Natural killer cell (primary cell): ENCODE measurements at regions not wholly inside any gene's neighbourhood (a gene's known extent, or its start where the extent isn't known, plus 50 kb on each side); places are given as distances from the start of the nearest gene placed in this dataset.

Source experiments
- ATAC-seq, 3 donors: fragments of 150-1000 bp in 2 of 3; fragments of 200-7000 bp in 1 of 3; cut with Tn5 transposase; 1 replicate in 1 of 3; 2 replicates in 2 of 3; pipeline ENCODE4 v1.10.0; 2021; ENCODE audit warnings: mild to moderate bottlenecking in 2 of 3, moderate library complexity in 2 of 3
- DNase-seq, 2 donors: peaks; one replicate each; pipeline versions ENCODE4 v3.0.0 to v3.0.0-alpha.2; 2013 to 2021; ENCODE audit warnings: mixed read lengths in 1 of 2
- H3K27ac ChIP-seq: one replicate; pipeline ENCODE4 v1.5.1; 2013; ENCODE audit warnings: mild to moderate bottlenecking, low read length
- H3K27me3 ChIP-seq: one replicate; pipeline ENCODE4 v1.6.1; 2013; ENCODE audit warnings: low read length; ENCODE audit not compliant: control insufficient read depth, insufficient read depth
- H3K36me3 ChIP-seq: one replicate; pipeline ENCODE4 v1.6.1; 2013; ENCODE audit warnings: low read length; ENCODE audit not compliant: control insufficient read depth, insufficient read depth
- H3K4me1 ChIP-seq: one replicate; pipeline ENCODE4 v1.6.1; 2013; ENCODE audit warnings: low read length; ENCODE audit not compliant: control insufficient read depth, insufficient read depth
- H3K4me3 ChIP-seq: one replicate; pipeline ENCODE4 v1.5.1; 2013; ENCODE audit warnings: low read length
- H3K9me3 ChIP-seq: one replicate; pipeline ENCODE4 v1.6.1; 2013; ENCODE audit warnings: low read length; ENCODE audit not compliant: control insufficient read depth, insufficient read depth
- H3K27ac Mint-ChIP-seq, 2 donors: one replicate each; pipeline ENCODE4 v1.8.0; 2022; ENCODE audit warnings: mild to moderate bottlenecking in 2 of 2, mixed read lengths in 2 of 2, moderate library complexity in 1 of 2
- H3K27me3 Mint-ChIP-seq, 2 donors: one replicate each; pipeline ENCODE4 v1.8.0; 2022; ENCODE audit warnings: low read depth in 2 of 2, mixed read lengths in 2 of 2
- H3K36me3 Mint-ChIP-seq: one replicate; pipeline ENCODE4 v1.8.0; 2022; ENCODE audit warnings: mixed read lengths
- H3K4me1 Mint-ChIP-seq, 2 donors: one replicate each; pipeline ENCODE4 v1.8.0; 2022; ENCODE audit warnings: mixed read lengths in 2 of 2
- H3K4me3 Mint-ChIP-seq: one replicate; pipeline ENCODE4 v1.8.0; 2022; ENCODE audit warnings: mild to moderate bottlenecking, moderate library complexity, mixed read lengths
- H3K9me3 Mint-ChIP-seq, 2 donors: one replicate each; pipeline ENCODE4 v1.8.0; 2022; ENCODE audit warnings: mixed read lengths in 2 of 2
- WGBS: methylation state at CpG from one replicate; pipeline ENCODE4 v1.1.7; 2013; ENCODE audit warnings: missing lambda C conversion rate; ENCODE audit not compliant: insufficient coverage; 5-methylcytosine and 5-hydroxymethylcytosine counted together
- intact Hi-C: fragments of 100-400 bp; cut with micrococcal nuclease; formaldehyde crosslinking; loops from one replicate; pipeline ENCODE4 v1.14.2; 2022
- TF ChIP-seq, protein P1 (sequence below): fragments of 200-600 bp; IDR thresholded peaks from one replicate; pipeline ENCODE4 v1.8.0; 2022; ENCODE audit warnings: antibody characterized with exemption

DNA sequence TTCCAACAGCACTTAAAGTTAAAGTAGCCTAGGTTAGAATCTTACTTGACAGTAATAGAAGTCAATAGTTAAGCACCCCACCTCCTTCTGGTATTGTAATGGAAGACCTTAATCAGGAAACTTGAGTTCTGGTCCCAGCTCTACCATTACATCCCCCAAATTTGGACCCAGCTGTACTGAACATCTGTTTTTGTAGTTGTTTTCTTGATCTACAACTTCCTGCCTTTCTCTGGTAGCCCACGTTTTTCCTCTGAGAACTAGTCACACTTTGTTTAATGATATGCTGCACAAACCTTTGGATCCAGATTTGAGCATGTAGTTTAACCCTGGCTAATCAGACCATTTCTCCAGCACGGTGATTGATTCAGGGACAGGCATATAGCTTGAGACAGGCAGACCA is 505.0 kb downstream of the HS3ST4 start:
- Histone ChIP-seq H3K27me3 (peaks cover 2% of the 10 kb centered on the region), H3K4me1 (no peaks in the 10 kb centered on the region), H3K36me3 (no peaks in the 10 kb centered on the region), H3K9me3 (no peaks in the 10 kb centered on the region), H3K4me3 (no peak overlapping the region), H3K27ac (no peak overlapping the region)
- TF ChIP-seq, protein P1, sequence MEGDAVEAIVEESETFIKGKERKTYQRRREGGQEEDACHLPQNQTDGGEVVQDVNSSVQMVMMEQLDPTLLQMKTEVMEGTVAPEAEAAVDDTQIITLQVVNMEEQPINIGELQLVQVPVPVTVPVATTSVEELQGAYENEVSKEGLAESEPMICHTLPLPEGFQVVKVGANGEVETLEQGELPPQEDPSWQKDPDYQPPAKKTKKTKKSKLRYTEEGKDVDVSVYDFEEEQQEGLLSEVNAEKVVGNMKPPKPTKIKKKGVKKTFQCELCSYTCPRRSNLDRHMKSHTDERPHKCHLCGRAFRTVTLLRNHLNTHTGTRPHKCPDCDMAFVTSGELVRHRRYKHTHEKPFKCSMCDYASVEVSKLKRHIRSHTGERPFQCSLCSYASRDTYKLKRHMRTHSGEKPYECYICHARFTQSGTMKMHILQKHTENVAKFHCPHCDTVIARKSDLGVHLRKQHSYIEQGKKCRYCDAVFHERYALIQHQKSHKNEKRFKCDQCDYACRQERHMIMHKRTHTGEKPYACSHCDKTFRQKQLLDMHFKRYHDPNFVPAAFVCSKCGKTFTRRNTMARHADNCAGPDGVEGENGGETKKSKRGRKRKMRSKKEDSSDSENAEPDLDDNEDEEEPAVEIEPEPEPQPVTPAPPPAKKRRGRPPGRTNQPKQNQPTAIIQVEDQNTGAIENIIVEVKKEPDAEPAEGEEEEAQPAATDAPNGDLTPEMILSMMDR: no peak
- ATAC-seq: no peak
- Mint-ChIP-seq H3K4me3 (no peak overlapping the region), H3K4me1 (no peaks in the 10 kb centered on the region), H3K27me3 (peaks cover 0 to 3% of the 10 kb centered on the region in 2 donors), H3K36me3 (no peaks in the 10 kb centered on the region), H3K9me3 (peaks cover 4 to 12% of the 10 kb centered on the region in 2 donors), H3K27ac (no peak overlapping the region)
- DNase-seq: no peak
- intact Hi-C loops: no loop called here
- WGBS: 24% methylated on average over 2 of the region's 2 CpGs

DNA sequence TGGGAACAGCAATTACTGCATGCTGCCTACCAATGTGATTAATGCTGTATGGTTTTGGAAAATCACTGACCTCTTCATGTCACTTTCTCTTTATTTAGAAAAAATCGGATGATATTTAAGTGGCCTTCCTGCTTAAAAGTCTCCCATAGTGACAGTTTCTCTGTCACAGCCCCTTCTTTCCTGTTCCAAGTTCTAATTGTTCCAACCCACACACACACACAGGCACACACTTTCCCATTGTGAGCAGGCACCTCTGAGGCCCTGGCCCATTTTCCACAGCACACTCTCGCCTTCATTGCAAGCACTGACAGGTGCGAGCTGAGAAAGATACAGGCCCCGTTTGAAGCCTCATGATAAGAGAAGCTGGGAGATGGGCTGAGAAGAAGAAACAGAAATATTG is 505.9 kb downstream of the HS3ST4 start:
- H3K36me3 ChIP-seq: no peaks in the 10 kb centered on the region
- TF ChIP-seq, protein P1: no peak
- no peak overlapping the region for H3K4me3 ChIP-seq
- no peak for DNase-seq
- peaks cover 0 to 3% of the 10 kb centered on the region in 2 donors for H3K27me3 Mint-ChIP-seq
- H3K27ac Mint-ChIP-seq: no peak overlapping the region
- H3K27me3 ChIP-seq: peaks cover 2% of the 10 kb centered on the region
- no peak overlapping the region for H3K27ac ChIP-seq
- H3K9me3 Mint-ChIP-seq: peaks cover 4 to 12% of the 10 kb centered on the region in 2 donors
- no peaks in the 10 kb centered on the region for H3K36me3 Mint-ChIP-seq
- no peak for ATAC-seq
- intact Hi-C loops: no loop called here
- H3K9me3 ChIP-seq: no peaks in the 10 kb centered on the region
- no peak overlapping the region for H3K4me3 Mint-ChIP-seq
- H3K4me1 ChIP-seq: no peaks in the 10 kb centered on the region
- H3K4me1 Mint-ChIP-seq: no peaks in the 10 kb centered on the region
- WGBS: 74% methylated on average over 4 of the region's 4 CpGs

DNA sequence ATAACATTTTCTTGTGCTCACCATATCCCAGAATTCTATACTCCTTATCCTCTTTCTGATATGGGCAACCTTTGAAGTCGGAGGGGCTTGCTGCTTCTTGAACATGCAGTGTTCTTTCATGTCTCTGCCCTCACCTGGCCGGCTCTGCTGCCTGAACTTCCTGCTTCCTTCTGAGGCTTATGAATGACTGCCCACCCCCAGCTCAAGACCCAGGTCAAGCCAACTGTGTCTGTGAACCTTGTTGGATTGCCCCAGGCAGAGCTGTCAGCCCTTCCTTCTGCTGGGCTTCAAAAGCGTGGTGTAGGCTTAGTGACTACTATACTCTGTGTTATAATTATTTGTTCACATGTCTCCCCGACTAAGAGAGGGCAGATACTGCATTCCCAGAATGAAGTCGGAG is 506.5 kb downstream of the HS3ST4 start:
- Histone ChIP-seq H3K36me3 (no peaks in the 10 kb centered on the region), H3K27ac (no peak overlapping the region), H3K4me1 (no peaks in the 10 kb centered on the region), H3K27me3 (peaks cover 2% of the 10 kb centered on the region), H3K4me3 (no peak overlapping the region), H3K9me3 (no peaks in the 10 kb centered on the region)
- DNase-seq (no peak), ATAC-seq (no peak)
- Mint-ChIP-seq H3K9me3 (peaks cover 4 to 12% of the 10 kb centered on the region in 2 donors), H3K4me1 (no peaks in the 10 kb centered on the region), H3K36me3 (no peaks in the 10 kb centered on the region), H3K27ac (no peak overlapping the region), H3K27me3 (peaks cover 0 to 3% of the 10 kb centered on the region in 2 donors), H3K4me3 (no peak overlapping the region)
- intact Hi-C loops: no loop called here
- 59% methylated on average over 5 of the region's 5 CpGs for WGBS
- TF ChIP-seq, protein P1: no peak

DNA sequence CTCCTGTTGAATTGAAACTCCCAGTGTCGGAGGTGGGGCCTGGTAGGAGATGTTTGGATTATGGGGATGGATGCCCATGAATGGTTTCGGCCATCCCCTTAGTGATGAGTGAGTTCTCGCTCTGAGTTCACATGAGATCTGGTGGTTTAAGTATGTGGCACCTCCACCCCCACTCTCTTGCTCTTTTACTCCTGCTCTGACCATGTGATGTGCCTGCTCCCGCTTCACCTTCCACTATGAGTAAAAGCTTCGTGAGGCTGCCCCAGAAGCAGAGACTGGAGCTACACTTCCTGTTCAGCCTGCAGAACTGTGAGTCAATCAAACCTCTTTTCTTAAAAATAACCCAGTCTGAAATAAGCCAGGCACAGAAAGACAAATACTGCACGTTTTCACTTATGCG is 512.4 kb downstream of the HS3ST4 start:
- H3K9me3 ChIP-seq: no peaks in the 10 kb centered on the region
- H3K36me3 ChIP-seq: no peaks in the 10 kb centered on the region
- no peaks in the 10 kb centered on the region for H3K36me3 Mint-ChIP-seq
- DNase-seq (no peak), ATAC-seq (no peak)
- 84% methylated on average over 7 of the region's 7 CpGs for WGBS
- no peaks in the 10 kb centered on the region for H3K4me1 ChIP-seq
- H3K27ac ChIP-seq: no peak overlapping the region
- H3K27me3 Mint-ChIP-seq: peaks cover 0 to 3% of the 10 kb centered on the region in 2 donors
- TF ChIP-seq, protein P1: no peak
- no peaks in the 10 kb centered on the region for H3K4me1 Mint-ChIP-seq
- H3K9me3 Mint-ChIP-seq: no peaks in the 10 kb centered on the region
- intact Hi-C loops: no loop called here
- no peak overlapping the region for H3K4me3 Mint-ChIP-seq
- H3K27ac Mint-ChIP-seq: no peak overlapping the region
- H3K27me3 ChIP-seq: no peaks in the 10 kb centered on the region
- no peak overlapping the region for H3K4me3 ChIP-seq
